ENCODE measurements at regions not wholly inside any gene's neighbourhood (a gene's known extent, or its start where the extent isn't known, plus 50 kb on each side); places are given as distances from the start of the nearest gene placed in this dataset.

DNA sequence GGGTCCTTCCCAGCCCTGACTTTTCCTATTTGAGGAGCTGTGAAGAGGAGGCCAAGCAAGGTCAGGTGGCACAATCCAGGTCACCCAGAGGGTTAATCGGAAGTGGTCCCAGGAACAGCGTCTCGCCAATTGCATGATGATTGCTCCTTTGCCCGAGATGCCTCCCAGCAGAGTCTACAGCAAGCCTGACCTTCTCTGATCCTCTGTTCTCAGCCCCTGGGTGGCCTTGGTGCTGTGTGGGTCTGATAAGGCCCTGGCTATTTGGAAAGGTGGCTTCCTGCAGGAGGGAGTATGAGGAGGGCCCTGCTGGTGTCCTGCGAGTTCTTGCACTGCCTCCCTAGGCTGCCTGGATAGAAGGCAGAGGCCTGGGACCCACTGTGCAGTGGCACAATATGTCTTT lies 116.2 kb downstream of the FOXD2 start:
- H3K4me3 ChIP-seq (replicated peaks; ENCODE audit: low read depth, low read length) = no peak overlapping the region
- no peak for DNase-seq (ENCODE audit: low read depth)
- TF ChIP-seq, protein P1, sequence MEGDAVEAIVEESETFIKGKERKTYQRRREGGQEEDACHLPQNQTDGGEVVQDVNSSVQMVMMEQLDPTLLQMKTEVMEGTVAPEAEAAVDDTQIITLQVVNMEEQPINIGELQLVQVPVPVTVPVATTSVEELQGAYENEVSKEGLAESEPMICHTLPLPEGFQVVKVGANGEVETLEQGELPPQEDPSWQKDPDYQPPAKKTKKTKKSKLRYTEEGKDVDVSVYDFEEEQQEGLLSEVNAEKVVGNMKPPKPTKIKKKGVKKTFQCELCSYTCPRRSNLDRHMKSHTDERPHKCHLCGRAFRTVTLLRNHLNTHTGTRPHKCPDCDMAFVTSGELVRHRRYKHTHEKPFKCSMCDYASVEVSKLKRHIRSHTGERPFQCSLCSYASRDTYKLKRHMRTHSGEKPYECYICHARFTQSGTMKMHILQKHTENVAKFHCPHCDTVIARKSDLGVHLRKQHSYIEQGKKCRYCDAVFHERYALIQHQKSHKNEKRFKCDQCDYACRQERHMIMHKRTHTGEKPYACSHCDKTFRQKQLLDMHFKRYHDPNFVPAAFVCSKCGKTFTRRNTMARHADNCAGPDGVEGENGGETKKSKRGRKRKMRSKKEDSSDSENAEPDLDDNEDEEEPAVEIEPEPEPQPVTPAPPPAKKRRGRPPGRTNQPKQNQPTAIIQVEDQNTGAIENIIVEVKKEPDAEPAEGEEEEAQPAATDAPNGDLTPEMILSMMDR (IDR thresholded peaks at IDR 0.05; ENCODE audit: low read length, missing control alignments) = no peak

DNA sequence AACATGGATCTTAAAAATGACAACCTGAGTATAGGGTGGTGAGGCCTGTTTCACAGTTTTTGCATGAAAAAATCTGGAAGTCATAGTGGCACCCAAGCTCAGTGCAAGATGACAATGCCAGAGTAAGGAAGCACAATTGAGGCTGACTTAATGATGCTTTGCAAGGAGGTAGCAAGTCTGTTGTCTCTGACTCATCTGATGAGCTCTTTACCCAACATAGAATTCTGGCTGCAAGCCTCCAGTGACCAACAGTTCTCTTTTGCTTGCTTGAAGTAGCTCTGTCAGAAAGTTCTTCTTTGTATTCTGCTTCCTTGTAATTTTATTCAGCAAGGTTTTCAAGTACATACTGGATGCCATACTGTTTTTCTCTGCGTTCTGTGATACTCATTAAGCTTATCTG lies 117.1 kb downstream of the FOXD2 start:
- TF ChIP-seq, protein P1 (IDR thresholded peaks at IDR 0.05; ENCODE audit: low read length, missing control alignments) = no peak
- DNase-seq (ENCODE audit: low read depth) = no peak
- H3K4me3 ChIP-seq (replicated peaks; ENCODE audit: low read depth, low read length) = no peak overlapping the region

DNA sequence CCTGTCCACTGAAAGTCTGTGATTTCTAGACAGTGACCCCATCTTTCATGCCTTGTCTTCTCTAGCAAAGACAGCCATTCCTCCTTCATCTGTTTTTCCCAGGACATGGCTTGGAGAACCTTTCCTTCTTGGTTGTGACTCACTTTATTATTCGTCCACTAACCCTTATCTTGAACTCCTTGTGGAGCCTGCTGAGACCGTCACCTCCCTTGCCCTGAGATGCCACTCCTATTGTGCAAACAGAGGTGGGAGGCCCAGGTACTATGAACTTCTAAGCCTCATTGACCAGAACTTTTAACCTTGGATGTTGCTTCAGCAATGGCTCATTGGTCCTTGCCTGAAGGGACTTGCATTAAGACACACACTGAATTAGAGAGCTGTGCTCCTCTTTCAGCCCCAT lies 117.5 kb downstream of the FOXD2 start:
- H3K4me3 ChIP-seq (replicated peaks; ENCODE audit: low read depth, low read length) = no peak overlapping the region
- TF ChIP-seq, protein P1 (IDR thresholded peaks at IDR 0.05; ENCODE audit: low read length, missing control alignments) = no peak
- no peak for DNase-seq (ENCODE audit: low read depth)

DNA sequence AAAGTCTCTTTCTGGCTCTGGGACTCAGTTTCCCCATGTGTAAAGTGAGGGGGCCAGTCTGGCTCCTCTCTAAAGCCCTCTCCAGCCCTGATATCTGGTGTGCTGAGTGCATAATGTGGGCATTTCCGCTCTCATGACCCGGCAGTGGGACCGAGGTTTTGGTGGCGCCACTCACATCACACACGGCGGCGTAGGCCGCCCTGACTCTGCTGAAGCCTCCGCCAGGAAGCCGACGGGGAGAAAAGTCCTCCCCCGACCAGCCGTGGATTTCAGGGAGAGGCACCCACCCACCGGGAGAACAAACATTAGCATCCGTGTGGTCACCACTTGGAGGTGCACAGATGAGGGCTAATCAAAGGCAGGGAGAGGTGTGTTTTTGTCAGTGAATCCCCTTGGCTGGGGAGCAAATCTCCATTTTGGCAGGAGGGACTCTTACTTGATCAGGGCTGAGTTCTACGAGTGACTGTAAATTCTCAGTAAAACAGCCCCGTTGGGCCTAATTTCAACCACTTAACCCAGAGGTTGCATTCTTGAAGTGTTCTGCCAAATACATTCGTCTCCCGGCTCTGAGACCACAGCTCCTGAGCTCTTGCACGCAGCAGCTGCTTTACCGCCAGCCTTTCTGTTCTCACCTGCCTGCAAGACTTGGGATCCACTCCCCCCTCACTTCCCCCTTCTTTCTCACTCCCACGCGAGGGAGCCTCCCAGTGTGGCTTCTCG lies 118.2 kb downstream of the FOXD2 start:
- H3K4me3 ChIP-seq (replicated peaks; ENCODE audit: low read depth, low read length) = no peak overlapping the region
- TF ChIP-seq, protein P1 (IDR thresholded peaks at IDR 0.05; ENCODE audit: low read length, missing control alignments) = no peak
- DNase-seq (ENCODE audit: low read depth) = no peak

DNA sequence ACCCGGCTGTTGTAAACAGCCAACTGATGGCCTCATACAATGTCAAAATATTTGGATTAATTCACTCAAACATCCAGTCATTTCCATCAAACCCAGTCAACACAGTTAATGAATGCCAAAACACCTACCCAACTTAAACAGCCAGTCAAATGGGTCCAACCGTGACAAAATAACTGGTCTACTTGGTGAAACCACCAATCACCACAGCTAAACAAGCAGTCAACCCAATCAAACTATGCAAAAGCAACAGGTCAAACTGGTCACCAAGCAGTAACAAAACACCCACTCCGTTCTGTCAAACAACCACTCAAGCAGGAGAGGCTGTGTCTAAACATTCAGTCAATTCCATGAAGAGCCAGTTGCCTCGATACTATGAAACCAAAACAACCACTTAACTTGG lies 119.2 kb downstream of the FOXD2 start:
- no peak for DNase-seq (ENCODE audit: low read depth)
- H3K4me3 ChIP-seq (replicated peaks; ENCODE audit: low read depth, low read length) = no peak overlapping the region
- TF ChIP-seq, protein P1 (IDR thresholded peaks at IDR 0.05; ENCODE audit: low read length, missing control alignments) = no peak

DNA sequence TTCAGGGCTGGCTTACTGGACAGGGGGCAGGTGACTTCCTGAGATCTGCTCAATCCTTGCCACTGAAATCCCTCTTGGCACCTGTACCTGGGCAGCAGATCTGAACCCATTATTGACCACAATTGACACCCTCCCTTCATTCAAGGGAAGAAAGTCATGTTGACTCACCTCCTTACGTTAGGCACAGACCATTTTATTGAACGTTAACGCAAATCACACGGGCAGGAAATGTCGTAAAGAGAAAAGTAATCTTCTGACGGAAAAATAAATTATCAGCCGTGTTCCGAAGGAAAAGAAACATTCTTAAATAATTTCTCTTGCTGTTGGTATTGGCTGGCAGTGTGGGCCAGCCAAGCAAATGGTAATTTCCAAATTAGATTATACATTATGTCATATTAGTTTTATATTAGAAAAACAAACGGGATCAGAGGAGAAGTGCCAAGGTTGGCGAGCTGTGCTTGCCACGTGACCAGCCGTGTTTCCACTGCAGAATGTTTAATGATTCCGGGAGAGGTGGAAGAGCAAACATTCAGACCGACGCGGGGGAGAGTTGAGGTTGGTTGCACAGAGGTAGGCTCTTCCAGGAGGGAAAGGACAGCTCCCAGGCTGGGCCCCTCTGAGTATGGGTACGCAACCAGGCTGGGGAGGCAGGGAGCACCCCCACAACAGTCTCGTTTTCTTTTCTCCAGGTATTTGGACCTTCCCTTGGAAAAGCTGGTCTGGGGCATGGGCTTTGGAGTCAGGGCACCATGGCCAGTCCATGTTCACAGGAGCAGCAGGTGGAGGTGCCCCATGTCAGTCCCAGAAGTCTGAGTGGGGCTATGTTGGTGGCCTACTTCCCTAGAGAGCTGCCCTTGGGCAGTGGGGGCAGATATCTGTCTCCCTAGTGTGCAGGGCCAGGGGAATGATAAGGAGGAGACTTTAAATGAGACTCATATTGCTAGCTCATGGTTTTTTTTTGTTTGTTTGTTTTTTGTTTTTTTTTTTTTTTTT lies 121.1 kb downstream of the FOXD2 start:
- TF ChIP-seq, protein P1 (IDR thresholded peaks at IDR 0.05; ENCODE audit: low read length, missing control alignments) = no peak
- DNase-seq (ENCODE audit: low read depth) = no peak
- H3K4me3 ChIP-seq (replicated peaks; ENCODE audit: low read depth, low read length) = no peak overlapping the region

All from fibroblast of pulmonary artery (primary cell).